Kidney capillary endothelial cell (primary cell): ENCODE measurements at regions not wholly inside any gene's neighbourhood (a gene's known extent, or its start where the extent isn't known, plus 50 kb on each side); places are given as distances from the start of the nearest gene placed in this dataset.
"Not testable (repeated sequence)": the region's sequence is repeated elsewhere in the genome, so short reads cannot be mapped to it uniquely, and the experiment has no call there.

Experiments
- DNase-seq: peaks from one replicate; pipeline ENCODE4 v3.0.0-alpha.2; 2018; ENCODE audit warnings: low spot score

- peak; percentile 69 for DNase-seq
Observed at GRCh38 chr2:216775043-216775453, 79.7 kb upstream of the IGFBP5 start.

- DNase-seq: peak; percentile 35
Observed at GRCh38 chr2:216774620-216775019, 79.3 kb upstream of the IGFBP5 start.

GRCh38 chr2:216774180-216774579 lies 78.8 kb upstream of the IGFBP5 start:
- no peak for DNase-seq

GRCh38 chr2:216773072-216773471 lies 77.7 kb upstream of the IGFBP5 start:
- no peak for DNase-seq

- no peak for DNase-seq
Observed at GRCh38 chr2:216770717-216771116, 75.4 kb upstream of the IGFBP5 start.

GRCh38 chr2:216770050-216770449 lies 74.7 kb upstream of the IGFBP5 start:
- DNase-seq: no peak

- no peak for DNase-seq
Observed at GRCh38 chr2:216769626-216770025, 74.3 kb upstream of the IGFBP5 start.

GRCh38 chr2:216768908-216769411 lies 73.6 kb upstream of the IGFBP5 start:
- no peak for DNase-seq

- no peak for DNase-seq
Observed at GRCh38 chr2:216765761-216766262, 70.5 kb upstream of the IGFBP5 start.

GRCh38 chr2:216763396-216763795 lies 68.0 kb upstream of the IGFBP5 start:
- DNase-seq: no peak

- DNase-seq: no peak
Observed at GRCh38 chr2:216761809-216762208, 66.5 kb upstream of the IGFBP5 start.

- no peak for DNase-seq
Observed at GRCh38 chr2:216761133-216761532, 65.8 kb upstream of the IGFBP5 start.

GRCh38 chr2:216758256-216759155 lies 63.2 kb upstream of the IGFBP5 start:
- DNase-seq: no peak

- DNase-seq: no peak
Observed at GRCh38 chr2:216757532-216757931, 62.2 kb upstream of the IGFBP5 start.

- no peak for DNase-seq
Observed at GRCh38 chr2:216756435-216756834, 61.1 kb upstream of the IGFBP5 start.

GRCh38 chr2:216754812-216755211 lies 59.5 kb upstream of the IGFBP5 start:
- no peak for DNase-seq

- DNase-seq: no peak
Observed at GRCh38 chr2:216754336-216754735, 59.0 kb upstream of the IGFBP5 start.

- peak; percentile 26 for DNase-seq
Observed at GRCh38 chr2:216752855-216753505, 57.6 kb upstream of the IGFBP5 start.

GRCh38 chr2:216750750-216751149 lies 55.4 kb upstream of the IGFBP5 start:
- DNase-seq: not testable (repeated sequence)

- not testable (repeated sequence) for DNase-seq
Observed at GRCh38 chr2:216746268-216746667, 50.9 kb upstream of the IGFBP5 start.

- DNase-seq: no peak
Observed at GRCh38 chr2:216745453-216745852, 50.1 kb upstream of the IGFBP5 start.
